ENCODE measurements at regions not wholly inside any gene's neighbourhood (a gene's known extent, or its start where the extent isn't known, plus 50 kb on each side); places are given as distances from the start of the nearest gene placed in this dataset.

GRCh38 chr1:30120245-30121000, 603.0 kb downstream of the MATN1 start:
- Histone ChIP-seq H3K4me3 (ENCODE audit: low read length, poor library complexity, severe bottlenecking) (no peak overlapping the region), H3K4me1 (ENCODE audit: insufficient read depth, low read length, poor library complexity, severe bottlenecking) (no peaks in the 10 kb centered on the region), H3F3A (ENCODE audit: low read depth) (no peaks in the 10 kb centered on the region), H2AFZ (ENCODE audit: low read length) (no peak overlapping the region), H3K79me2 (ENCODE audit: insufficient read depth, low read length) (no peaks in the 10 kb centered on the region), H3K9me3 (ENCODE audit: insufficient read depth, low read depth, low read length) (no peaks in the 10 kb centered on the region; the same call in 1 of the 2 replicates), H3K4me2 (ENCODE audit: low read depth, low read length, poor library complexity, severe bottlenecking) (no peak overlapping the region), H4K20me1 (ENCODE audit: insufficient read depth, low read length, poor library complexity, severe bottlenecking) (no peaks in the 10 kb centered on the region), H3K27me3 (ENCODE audit: insufficient read depth, low read length, poor library complexity, severe bottlenecking) (no peaks in the 10 kb centered on the region), H3K36me3 (ENCODE audit: insufficient read depth, low read length) (no peaks in the 10 kb centered on the region), H3K9me2 (replicated peaks; ENCODE audit: low read depth, low read length) (no peaks in the 10 kb centered on the region), H3K9ac (ENCODE audit: low read depth, low read length, poor library complexity, severe bottlenecking) (no peak overlapping the region)
- no peak for TF ChIP-seq CTCF (conservative IDR thresholded peaks at IDR 0.05; ENCODE audit: low read length)
- no peak for TF ChIP-seq EZH2phosphoT487 (IDR thresholded peaks at IDR 0.05; ENCODE audit: borderline replicate concordance)

- H3K4me3 ChIP-seq (ENCODE audit: low read length, poor library complexity, severe bottlenecking) = no peak overlapping the region
- no peak overlapping the region for H3K9ac ChIP-seq (ENCODE audit: low read depth, low read length, poor library complexity, severe bottlenecking)
- H3K36me3 ChIP-seq (ENCODE audit: insufficient read depth, low read length) = no peaks in the 10 kb centered on the region
- TF ChIP-seq CTCF (conservative IDR thresholded peaks at IDR 0.05; ENCODE audit: low read length) (no peak), EZH2phosphoT487 (IDR thresholded peaks at IDR 0.05; ENCODE audit: borderline replicate concordance) (no peak)
- H3K4me2 ChIP-seq (ENCODE audit: low read depth, low read length, poor library complexity, severe bottlenecking) = no peak overlapping the region
- no peaks in the 10 kb centered on the region for H3K4me1 ChIP-seq (ENCODE audit: insufficient read depth, low read length, poor library complexity, severe bottlenecking)
- peaks cover 3% of the 10 kb centered on the region; the same call in 1 of the 2 replicates for H3K9me3 ChIP-seq (ENCODE audit: insufficient read depth, low read depth, low read length)
- no peak overlapping the region for H2AFZ ChIP-seq (ENCODE audit: low read length)
- H4K20me1 ChIP-seq (ENCODE audit: insufficient read depth, low read length, poor library complexity, severe bottlenecking) = no peaks in the 10 kb centered on the region
- H3F3A ChIP-seq (ENCODE audit: low read depth) = no peaks in the 10 kb centered on the region
- H3K9me2 ChIP-seq (replicated peaks; ENCODE audit: low read depth, low read length) = no peaks in the 10 kb centered on the region
- no peaks in the 10 kb centered on the region for H3K27me3 ChIP-seq (ENCODE audit: insufficient read depth, low read length, poor library complexity, severe bottlenecking)
- H3K79me2 ChIP-seq (ENCODE audit: insufficient read depth, low read length) = no peaks in the 10 kb centered on the region
Observed at GRCh38 chr1:30117685-30118084, 605.7 kb downstream of the MATN1 start.

- Histone ChIP-seq H3K27me3 (ENCODE audit: insufficient read depth, low read length, poor library complexity, severe bottlenecking) (no peaks in the 10 kb centered on the region), H3K36me3 (ENCODE audit: insufficient read depth, low read length) (no peaks in the 10 kb centered on the region), H3K9me2 (replicated peaks; ENCODE audit: low read depth, low read length) (no peaks in the 10 kb centered on the region), H3K9ac (ENCODE audit: low read depth, low read length, poor library complexity, severe bottlenecking) (no peak overlapping the region), H3K4me2 (ENCODE audit: low read depth, low read length, poor library complexity, severe bottlenecking) (no peak overlapping the region), H3K9me3 (ENCODE audit: insufficient read depth, low read depth, low read length) (peaks cover 3% of the 10 kb centered on the region; the same call in 1 of the 2 replicates), H3K79me2 (ENCODE audit: insufficient read depth, low read length) (no peaks in the 10 kb centered on the region), H4K20me1 (ENCODE audit: insufficient read depth, low read length, poor library complexity, severe bottlenecking) (no peaks in the 10 kb centered on the region), H3K4me3 (ENCODE audit: low read length, poor library complexity, severe bottlenecking) (no peak overlapping the region), H3K4me1 (ENCODE audit: insufficient read depth, low read length, poor library complexity, severe bottlenecking) (no peaks in the 10 kb centered on the region), H3F3A (ENCODE audit: low read depth) (no peaks in the 10 kb centered on the region), H2AFZ (ENCODE audit: low read length) (no peak overlapping the region)
- TF ChIP-seq EZH2phosphoT487 (IDR thresholded peaks at IDR 0.05; ENCODE audit: borderline replicate concordance) (no peak), CTCF (conservative IDR thresholded peaks at IDR 0.05; ENCODE audit: low read length) (peak; percentile 18; the same call in 1 of the 2 replicates)
Observed at GRCh38 chr1:30111431-30111830, 612.0 kb downstream of the MATN1 start.
